HepG2 (cell line): ENCODE measurements at regions not wholly inside any gene's neighbourhood (a gene's known extent, or its start where the extent isn't known, plus 50 kb on each side); places are given as distances from the start of the nearest gene placed in this dataset.

Source experiments
- BRD4 ChIP-seq: sonication (generic); formaldehyde crosslinking; IDR thresholded peaks from 2 replicates; pipeline ENCODE4 v1.4.0; 2020; ENCODE audit warnings: missing genetic modification reagents
- EEA1 ChIP-seq: sonication (generic); formaldehyde crosslinking; IDR thresholded peaks from 2 replicates; pipeline ENCODE4 v1.5.1; 2020; ENCODE audit warnings: mild to moderate bottlenecking, missing genetic modification reagents, borderline replicate concordance
- HDAC2 ChIP-seq: sonication (generic); formaldehyde crosslinking; IDR thresholded peaks from 2 replicates; pipeline ENCODE4 v1.4.0; 2020; ENCODE audit warnings: missing genetic modification reagents
- JUN ChIP-seq: sonication (generic); formaldehyde crosslinking; IDR thresholded peaks from 2 replicates; pipeline ENCODE4 v1.4.0; 2020; ENCODE audit warnings: mild to moderate bottlenecking, missing genetic modification reagents
- KAT2B ChIP-seq: fragments of 150-350 bp; IDR thresholded peaks from 2 replicates; pipeline ENCODE4 v1.6.1; 2014; ENCODE audit warnings: low read depth, low read length, borderline replicate concordance
- PAF1 ChIP-seq: IDR thresholded peaks from 2 replicates; pipeline ENCODE4 v1.6.1; 2016; ENCODE audit warnings: missing genetic modification reagents, missing compliant biosample characterization
- SOX6 ChIP-seq, 2 experiments: fragments of 450-650 bp in 1 of 2; sonication (generic) in 1 of 2; formaldehyde crosslinking in 1 of 2; IDR thresholded peaks; 2 replicates each; pipeline versions ENCODE4 v1.4.0 to v1.6.1; 2017 to 2020; ENCODE audit warnings: antibody characterized with exemption in 1 of 2, mild to moderate bottlenecking in 1 of 2, missing genetic modification reagents in 1 of 2
- STAG1 ChIP-seq: sonication (generic); formaldehyde crosslinking; IDR thresholded peaks from 2 replicates; pipeline ENCODE4 v1.4.0; 2020; ENCODE audit warnings: missing genetic modification reagents
- TBX2 ChIP-seq: sonication (generic); formaldehyde crosslinking; IDR thresholded peaks from 2 replicates; pipeline ENCODE4 v1.5.0; 2020; ENCODE audit warnings: missing genetic modification reagents, mild to moderate bottlenecking, borderline replicate concordance
- THAP11 ChIP-seq: IDR thresholded peaks from 2 replicates; pipeline ENCODE4 v1.6.1; 2016; ENCODE audit warnings: missing biosample characterization, missing genetic modification reagents
- U2AF2 ChIP-seq: fragments of 200-400 bp; formaldehyde crosslinking; IDR thresholded peaks from 2 replicates; pipeline ENCODE4 v1.6.1; 2017; ENCODE audit warnings: low read depth, mild to moderate bottlenecking, low read length
- ZFP36L2 ChIP-seq: sonication (generic); formaldehyde crosslinking; IDR thresholded peaks from 2 replicates; pipeline ENCODE4 v1.4.0; 2020; ENCODE audit warnings: missing genetic modification reagents
- ZNF136 ChIP-seq: sonication (generic); formaldehyde crosslinking; IDR thresholded peaks from 2 replicates; pipeline ENCODE4 v1.8.1; 2022; ENCODE audit warnings: low read depth, mild to moderate bottlenecking, moderate library complexity, missing genetic modification reagents
- ZNF230 ChIP-seq: sonication (generic); formaldehyde crosslinking; IDR thresholded peaks from 2 replicates; pipeline ENCODE4 v1.4.0; 2020; ENCODE audit warnings: mild to moderate bottlenecking, missing genetic modification reagents
- ZNF501 ChIP-seq: sonication (generic); formaldehyde crosslinking; IDR thresholded peaks from 2 replicates; pipeline ENCODE4 v1.5.1; 2020; ENCODE audit warnings: mild to moderate bottlenecking, moderate library complexity, missing genetic modification reagents
- TF ChIP-seq, protein P1 (sequence below): sonication (generic); formaldehyde crosslinking; conservative IDR thresholded peaks from 2 replicates; pipeline ENCODE4 v1.4.0; 2020; ENCODE audit warnings: missing genetic modification reagents
- TF ChIP-seq, protein P2 (sequence below): sonication (generic); formaldehyde crosslinking; IDR thresholded peaks from 2 replicates; pipeline ENCODE4 v1.4.0; 2020; ENCODE audit warnings: missing genetic modification reagents, borderline replicate concordance
- TF ChIP-seq, protein P3 (sequence below): sonication (generic); formaldehyde crosslinking; IDR thresholded peaks from 2 replicates; pipeline ENCODE4 v1.5.1; 2020; ENCODE audit warnings: mild to moderate bottlenecking, moderate library complexity, missing genetic modification reagents
- TF ChIP-seq, protein P4 (sequence below): sonication (generic); formaldehyde crosslinking; IDR thresholded peaks from 2 replicates; pipeline ENCODE4 v1.8.0; 2022; ENCODE audit warnings: mild to moderate bottlenecking, missing genetic modification reagents, borderline replicate concordance
- TF ChIP-seq, protein P5 (sequence below): sonication (generic); formaldehyde crosslinking; IDR thresholded peaks from 2 replicates; pipeline ENCODE4 v1.8.1; 2023; ENCODE audit warnings: missing genetic modification reagents, mild to moderate bottlenecking, borderline replicate concordance
- TF ChIP-seq, protein P6 (sequence below): sonication (generic); formaldehyde crosslinking; IDR thresholded peaks from 2 replicates; pipeline ENCODE4 v1.4.0; 2020; ENCODE audit warnings: missing genetic modification reagents
- TF ChIP-seq, protein P7 (sequence below): sonication (generic); formaldehyde crosslinking; IDR thresholded peaks from 2 replicates; pipeline ENCODE4 v1.4.0; 2020; ENCODE audit warnings: missing genetic modification reagents, low read depth, mild to moderate bottlenecking, borderline replicate concordance

DNA sequence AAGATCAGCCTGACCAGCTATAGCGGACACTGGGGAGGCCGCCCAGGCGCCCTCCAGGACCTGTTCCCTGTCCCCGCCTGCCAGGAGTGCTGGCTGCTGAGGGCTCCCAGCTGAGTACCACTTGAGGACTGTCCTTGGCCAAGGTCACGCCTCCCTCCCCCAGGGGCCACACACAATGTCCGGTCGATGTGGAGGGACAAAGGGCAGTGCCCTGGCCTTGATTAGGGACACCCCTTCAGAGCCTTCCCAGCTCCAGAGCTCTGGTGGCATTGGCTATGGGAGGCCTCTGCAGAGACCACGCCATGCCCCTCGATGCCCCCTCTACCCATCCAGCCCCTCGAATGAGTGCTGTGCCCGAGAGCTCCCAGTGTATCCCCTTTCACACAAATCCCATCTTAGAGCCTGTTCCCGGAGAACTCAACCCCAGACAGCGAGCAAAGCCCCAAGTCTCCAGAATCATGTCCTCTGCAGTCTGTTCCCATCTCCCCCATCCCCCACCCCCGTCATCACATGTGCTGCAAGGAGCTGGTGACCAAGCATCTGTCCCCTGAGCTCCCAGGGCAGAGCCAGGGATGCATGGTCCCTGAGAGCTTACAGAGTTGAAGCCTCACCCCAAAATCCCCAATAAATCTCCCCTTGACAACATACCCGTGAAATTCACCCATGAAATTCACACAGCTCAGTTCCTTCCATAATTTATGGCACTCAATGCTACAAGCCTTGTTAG is 158.9 kb downstream of the NUP210 start (continued):
- TF ChIP-seq, protein P1, sequence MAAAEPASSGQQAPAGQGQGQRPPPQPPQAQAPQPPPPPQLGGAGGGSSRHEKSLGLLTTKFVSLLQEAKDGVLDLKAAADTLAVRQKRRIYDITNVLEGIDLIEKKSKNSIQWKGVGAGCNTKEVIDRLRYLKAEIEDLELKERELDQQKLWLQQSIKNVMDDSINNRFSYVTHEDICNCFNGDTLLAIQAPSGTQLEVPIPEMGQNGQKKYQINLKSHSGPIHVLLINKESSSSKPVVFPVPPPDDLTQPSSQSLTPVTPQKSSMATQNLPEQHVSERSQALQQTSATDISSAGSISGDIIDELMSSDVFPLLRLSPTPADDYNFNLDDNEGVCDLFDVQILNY = no peak
- TF ChIP-seq, protein P2, sequence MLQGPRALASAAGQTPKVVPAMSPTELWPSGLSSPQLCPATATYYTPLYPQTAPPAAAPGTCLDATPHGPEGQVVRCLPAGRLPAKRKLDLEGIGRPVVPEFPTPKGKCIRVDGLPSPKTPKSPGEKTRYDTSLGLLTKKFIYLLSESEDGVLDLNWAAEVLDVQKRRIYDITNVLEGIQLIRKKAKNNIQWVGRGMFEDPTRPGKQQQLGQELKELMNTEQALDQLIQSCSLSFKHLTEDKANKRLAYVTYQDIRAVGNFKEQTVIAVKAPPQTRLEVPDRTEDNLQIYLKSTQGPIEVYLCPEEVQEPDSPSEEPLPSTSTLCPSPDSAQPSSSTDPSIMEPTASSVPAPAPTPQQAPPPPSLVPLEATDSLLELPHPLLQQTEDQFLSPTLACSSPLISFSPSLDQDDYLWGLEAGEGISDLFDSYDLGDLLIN (CRISPR knock-in tag) = no peak
- TF ChIP-seq, protein P3, sequence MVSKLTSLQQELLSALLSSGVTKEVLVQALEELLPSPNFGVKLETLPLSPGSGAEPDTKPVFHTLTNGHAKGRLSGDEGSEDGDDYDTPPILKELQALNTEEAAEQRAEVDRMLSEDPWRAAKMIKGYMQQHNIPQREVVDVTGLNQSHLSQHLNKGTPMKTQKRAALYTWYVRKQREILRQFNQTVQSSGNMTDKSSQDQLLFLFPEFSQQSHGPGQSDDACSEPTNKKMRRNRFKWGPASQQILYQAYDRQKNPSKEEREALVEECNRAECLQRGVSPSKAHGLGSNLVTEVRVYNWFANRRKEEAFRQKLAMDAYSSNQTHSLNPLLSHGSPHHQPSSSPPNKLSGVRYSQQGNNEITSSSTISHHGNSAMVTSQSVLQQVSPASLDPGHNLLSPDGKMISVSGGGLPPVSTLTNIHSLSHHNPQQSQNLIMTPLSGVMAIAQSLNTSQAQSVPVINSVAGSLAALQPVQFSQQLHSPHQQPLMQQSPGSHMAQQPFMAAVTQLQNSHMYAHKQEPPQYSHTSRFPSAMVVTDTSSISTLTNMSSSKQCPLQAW (CRISPR knock-in tag) = no peak
- TF ChIP-seq SOX6 (IDR thresholded peaks at IDR 0.05) (no peak), SOX6 (CRISPR knock-in tag; IDR thresholded peaks at IDR 0.05) (peak; percentile 93), EEA1 (CRISPR knock-in tag) (no peak), ZFP36L2 (CRISPR knock-in tag) (no peak), HDAC2 (peak; percentile 67; the same call in 1 of the 2 replicates), THAP11 (CRISPR knock-in tag) (no peak), ZNF230 (CRISPR knock-in tag) (peak; percentile 74; the same call in 1 of the 2 replicates), TBX2 (CRISPR knock-in tag) (peak; percentile 47; the same call in 1 of the 2 replicates), STAG1 (CRISPR knock-in tag) (0 out of 2 replicates have a peak, but pooled peaks have one; percentile 1), PAF1 (CRISPR knock-in tag) (no peak), U2AF2 (no peak), KAT2B (no peak), ZNF501 (CRISPR knock-in tag) (no peak), JUN (CRISPR knock-in tag) (no peak), ZNF136 (CRISPR knock-in tag) (no peak), BRD4 (CRISPR knock-in tag) (no peak)
- TF ChIP-seq, protein P4, sequence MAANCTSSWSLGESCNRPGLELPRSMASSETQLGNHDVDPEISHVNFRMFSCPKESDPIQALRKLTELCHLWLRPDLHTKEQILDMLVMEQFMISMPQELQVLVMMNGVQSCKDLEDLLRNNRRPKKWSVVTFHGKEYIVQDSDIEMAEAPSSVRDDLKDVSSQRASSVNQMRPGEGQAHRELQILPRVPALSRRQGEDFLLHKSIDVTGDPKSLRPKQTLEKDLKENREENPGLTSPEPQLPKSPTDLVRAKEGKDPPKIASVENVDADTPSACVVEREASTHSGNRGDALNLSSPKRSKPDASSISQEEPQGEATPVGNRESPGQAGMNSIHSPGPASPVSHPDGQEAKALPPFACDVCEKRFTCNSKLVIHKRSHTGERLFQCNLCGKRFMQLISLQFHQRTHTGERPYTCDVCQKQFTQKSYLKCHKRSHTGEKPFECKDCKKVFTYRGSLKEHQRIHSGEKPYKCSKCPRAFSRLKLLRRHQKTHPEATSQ (CRISPR knock-in tag) = peak; percentile 63; the same call in 1 of the 2 replicates
- TF ChIP-seq, protein P5, sequence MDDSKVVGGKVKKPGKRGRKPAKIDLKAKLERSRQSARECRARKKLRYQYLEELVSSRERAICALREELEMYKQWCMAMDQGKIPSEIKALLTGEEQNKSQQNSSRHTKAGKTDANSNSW (CRISPR knock-in tag) = no peak
- TF ChIP-seq, protein P6, sequence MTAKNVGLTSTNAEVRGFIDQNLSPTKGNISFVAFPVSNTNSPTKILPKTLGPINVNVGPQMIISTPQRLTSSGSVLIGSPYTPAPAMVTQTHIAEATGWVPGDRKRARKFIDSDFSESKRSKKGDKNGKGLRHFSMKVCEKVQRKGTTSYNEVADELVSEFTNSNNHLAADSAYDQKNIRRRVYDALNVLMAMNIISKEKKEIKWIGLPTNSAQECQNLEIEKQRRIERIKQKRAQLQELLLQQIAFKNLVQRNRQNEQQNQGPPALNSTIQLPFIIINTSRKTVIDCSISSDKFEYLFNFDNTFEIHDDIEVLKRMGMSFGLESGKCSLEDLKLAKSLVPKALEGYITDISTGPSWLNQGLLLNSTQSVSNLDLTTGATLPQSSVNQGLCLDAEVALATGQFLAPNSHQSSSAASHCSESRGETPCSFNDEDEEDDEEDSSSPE (CRISPR knock-in tag) = no peak
- TF ChIP-seq, protein P7, sequence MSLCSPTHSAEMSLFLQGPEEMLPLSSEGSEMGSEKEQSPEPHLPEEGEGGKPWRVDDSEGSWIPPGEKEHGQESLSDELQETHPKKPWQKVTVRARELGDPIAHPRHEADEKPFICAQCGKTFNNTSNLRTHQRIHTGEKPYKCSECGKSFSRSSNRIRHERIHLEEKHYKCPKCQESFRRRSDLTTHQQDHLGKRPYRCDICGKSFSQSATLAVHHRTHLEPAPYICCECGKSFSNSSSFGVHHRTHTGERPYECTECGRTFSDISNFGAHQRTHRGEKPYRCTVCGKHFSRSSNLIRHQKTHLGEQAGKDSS = peak; percentile 85; the same call in 1 of the 2 replicates
